ENCODE measurements at regions not wholly inside any gene's neighbourhood (a gene's known extent, or its start where the extent isn't known, plus 50 kb on each side); places are given as distances from the start of the nearest gene placed in this dataset.
"Not testable (repeated sequence)": the region's sequence is repeated elsewhere in the genome, so short reads cannot be mapped to it uniquely, and the experiment has no call there.

- no peak for DNase-seq
- no peak for ATAC-seq (replicated peaks in 1 of 2)
- H3K36me3 Mint-ChIP-seq (ENCODE audit: insufficient read depth in 2 of 2): no peaks in the 10 kb centered on the region
- peaks cover 6 to 11% of the 10 kb centered on the region in 2 donors for H3K9me3 Mint-ChIP-seq
- H3K4me3 Mint-ChIP-seq: no peak overlapping the region
- no peak overlapping the region for H3K27ac Mint-ChIP-seq
- H3K27me3 Mint-ChIP-seq (ENCODE audit: low read depth): no peaks in the 10 kb centered on the region
- H3K4me1 Mint-ChIP-seq (ENCODE audit: low read depth): no peaks in the 10 kb centered on the region
Measured at GRCh38 chr16:7278636-7279035, 54.0 kb upstream of the RBFOX1 start.

- no peaks in the 10 kb centered on the region for H3K27me3 Mint-ChIP-seq (ENCODE audit: low read depth)
- DNase-seq: no peak
- no peaks in the 10 kb centered on the region for H3K36me3 Mint-ChIP-seq (ENCODE audit: insufficient read depth in 2 of 2)
- no peaks in the 10 kb centered on the region for H3K4me1 Mint-ChIP-seq (ENCODE audit: low read depth)
- H3K4me3 Mint-ChIP-seq: no peak overlapping the region
- H3K27ac Mint-ChIP-seq: no peak overlapping the region
- peaks cover 2 to 7% of the 10 kb centered on the region in 2 donors for H3K9me3 Mint-ChIP-seq
- ATAC-seq (replicated peaks in 1 of 2): no peak
Measured at GRCh38 chr16:7272567-7273158, 60.0 kb upstream of the RBFOX1 start.

GRCh38 chr16:7271486-7271885 lies 61.2 kb upstream of the RBFOX1 start:
- Mint-ChIP-seq H3K9me3 (peaks cover 6 to 10% of the 10 kb centered on the region in 2 donors), H3K27me3 (ENCODE audit: low read depth) (no peaks in the 10 kb centered on the region), H3K36me3 (ENCODE audit: insufficient read depth in 2 of 2) (peaks cover 2 to 3% of the 10 kb centered on the region in 2 donors), H3K4me1 (ENCODE audit: low read depth) (no peaks in the 10 kb centered on the region), H3K4me3 (no peak overlapping the region), H3K27ac (no peak overlapping the region)
- DNase-seq (no peak), ATAC-seq (replicated peaks in 1 of 2) (no peak)

GRCh38 chr16:7270823-7271222 lies 61.8 kb upstream of the RBFOX1 start:
- peaks cover 9 to 13% of the 10 kb centered on the region in 2 donors for H3K9me3 Mint-ChIP-seq
- no peak for ATAC-seq (replicated peaks in 1 of 2)
- H3K4me3 Mint-ChIP-seq: no peak overlapping the region
- no peaks in the 10 kb centered on the region for H3K4me1 Mint-ChIP-seq (ENCODE audit: low read depth)
- H3K36me3 Mint-ChIP-seq (ENCODE audit: insufficient read depth in 2 of 2): peaks cover 2 to 6% of the 10 kb centered on the region in 2 donors
- no peak overlapping the region for H3K27ac Mint-ChIP-seq
- no peak for DNase-seq
- H3K27me3 Mint-ChIP-seq (ENCODE audit: low read depth): no peaks in the 10 kb centered on the region

- DNase-seq (no peak), ATAC-seq (replicated peaks in 1 of 2) (no peak)
- Mint-ChIP-seq H3K9me3 (peaks cover 13 to 14% of the 10 kb centered on the region in 2 donors), H3K4me1 (ENCODE audit: low read depth) (no peaks in the 10 kb centered on the region), H3K27ac (no peak overlapping the region), H3K4me3 (no peak overlapping the region), H3K36me3 (ENCODE audit: insufficient read depth in 2 of 2) (peaks cover 2 to 7% of the 10 kb centered on the region in 2 donors), H3K27me3 (ENCODE audit: low read depth) (no peaks in the 10 kb centered on the region)
Measured at GRCh38 chr16:7270006-7270405, 62.6 kb upstream of the RBFOX1 start.

- no peak overlapping the region for H3K4me3 Mint-ChIP-seq
- H3K27ac Mint-ChIP-seq: no peak overlapping the region
- H3K27me3 Mint-ChIP-seq (ENCODE audit: low read depth): no peaks in the 10 kb centered on the region
- DNase-seq: peak in 1 of 2 donors; percentile 1
- ATAC-seq (replicated peaks in 1 of 2): no peak
- H3K4me1 Mint-ChIP-seq (ENCODE audit: low read depth): no peaks in the 10 kb centered on the region
- peaks cover 13 to 16% of the 10 kb centered on the region in 2 donors for H3K9me3 Mint-ChIP-seq
- H3K36me3 Mint-ChIP-seq (ENCODE audit: insufficient read depth in 2 of 2): peaks cover 2 to 9% of the 10 kb centered on the region in 2 donors
Measured at GRCh38 chr16:7268182-7268581, 64.5 kb upstream of the RBFOX1 start.

- Mint-ChIP-seq H3K4me3 (no peak overlapping the region), H3K27ac (no peak overlapping the region), H3K4me1 (ENCODE audit: low read depth) (no peaks in the 10 kb centered on the region), H3K9me3 (peaks cover 4 to 12% of the 10 kb centered on the region in 2 donors), H3K36me3 (ENCODE audit: insufficient read depth in 2 of 2) (no peaks in the 10 kb centered on the region), H3K27me3 (ENCODE audit: low read depth) (no peaks in the 10 kb centered on the region)
- ATAC-seq (replicated peaks in 1 of 2): no peak
- DNase-seq: no peak
Measured at GRCh38 chr16:7257016-7257415, 75.6 kb upstream of the RBFOX1 start.

GRCh38 chr16:7246578-7246977 lies 86.1 kb upstream of the RBFOX1 start:
- Mint-ChIP-seq H3K27ac (no peak overlapping the region), H3K27me3 (ENCODE audit: low read depth) (no peaks in the 10 kb centered on the region), H3K4me1 (ENCODE audit: low read depth) (no peaks in the 10 kb centered on the region), H3K36me3 (ENCODE audit: insufficient read depth in 2 of 2) (no peaks in the 10 kb centered on the region), H3K4me3 (no peak overlapping the region), H3K9me3 (peaks cover 7 to 11% of the 10 kb centered on the region in 2 donors)
- DNase-seq: no peak
- no peak for ATAC-seq (replicated peaks in 1 of 2)

GRCh38 chr16:7239547-7239946 lies 93.1 kb upstream of the RBFOX1 start:
- Mint-ChIP-seq H3K27ac (no peak overlapping the region), H3K4me3 (no peak overlapping the region), H3K9me3 (peaks cover 8 to 9% of the 10 kb centered on the region in 2 donors), H3K4me1 (ENCODE audit: low read depth) (no peaks in the 10 kb centered on the region), H3K36me3 (ENCODE audit: insufficient read depth in 2 of 2) (no peaks in the 10 kb centered on the region), H3K27me3 (ENCODE audit: low read depth) (no peaks in the 10 kb centered on the region)
- DNase-seq (no peak), ATAC-seq (replicated peaks in 1 of 2) (no peak)

GRCh38 chr16:7236824-7237410 lies 95.7 kb upstream of the RBFOX1 start:
- H3K4me1 Mint-ChIP-seq (ENCODE audit: low read depth): no peaks in the 10 kb centered on the region
- no peak for DNase-seq
- peaks cover 4 to 10% of the 10 kb centered on the region in 2 donors for H3K9me3 Mint-ChIP-seq
- no peaks in the 10 kb centered on the region for H3K36me3 Mint-ChIP-seq (ENCODE audit: insufficient read depth in 2 of 2)
- ATAC-seq (replicated peaks in 1 of 2): no peak
- H3K27me3 Mint-ChIP-seq (ENCODE audit: low read depth): no peaks in the 10 kb centered on the region
- no peak overlapping the region for H3K4me3 Mint-ChIP-seq
- H3K27ac Mint-ChIP-seq: no peak overlapping the region

GRCh38 chr16:7233975-7234374 lies 98.7 kb upstream of the RBFOX1 start:
- Mint-ChIP-seq H3K36me3 (ENCODE audit: insufficient read depth in 2 of 2) (no peaks in the 10 kb centered on the region), H3K4me3 (no peak overlapping the region), H3K27me3 (ENCODE audit: low read depth) (no peaks in the 10 kb centered on the region), H3K27ac (no peak overlapping the region), H3K9me3 (peaks cover 10 to 12% of the 10 kb centered on the region in 2 donors), H3K4me1 (ENCODE audit: low read depth) (no peaks in the 10 kb centered on the region)
- DNase-seq (no peak), ATAC-seq (replicated peaks in 1 of 2) (no peak)

- Mint-ChIP-seq H3K4me1 (ENCODE audit: low read depth) (no peaks in the 10 kb centered on the region), H3K9me3 (peaks cover 12 to 15% of the 10 kb centered on the region in 2 donors), H3K36me3 (ENCODE audit: insufficient read depth in 2 of 2) (peaks cover 3 to 4% of the 10 kb centered on the region in 2 donors), H3K27me3 (ENCODE audit: low read depth) (no peaks in the 10 kb centered on the region), H3K4me3 (no peak overlapping the region), H3K27ac (no peak overlapping the region)
- ATAC-seq (replicated peaks in 1 of 2) (no peak), DNase-seq (no peak)
Measured at GRCh38 chr16:7231762-7232161, 100.9 kb upstream of the RBFOX1 start.

- H3K36me3 Mint-ChIP-seq (ENCODE audit: insufficient read depth in 2 of 2); H3K4me1 Mint-ChIP-seq (ENCODE audit: low read depth): not testable (repeated sequence)
Measured at GRCh38 chr16:7229433-7230218, 103.0 kb upstream of the RBFOX1 start.

More at GRCh38 chr16:7229433-7230218, 103.0 kb upstream of the RBFOX1 start:
- H3K4me3 Mint-ChIP-seq; H3K27me3 Mint-ChIP-seq (ENCODE audit: low read depth); H3K27ac Mint-ChIP-seq; DNase-seq; ATAC-seq (replicated peaks in 1 of 2): not testable (repeated sequence)
- peaks cover 12 to 15% of the 10 kb centered on the region in 2 donors for H3K9me3 Mint-ChIP-seq
